ENCODE measurements at regions not wholly inside any gene's neighbourhood (a gene's known extent, or its start where the extent isn't known, plus 50 kb on each side); places are given as distances from the start of the nearest gene placed in this dataset.

DNA sequence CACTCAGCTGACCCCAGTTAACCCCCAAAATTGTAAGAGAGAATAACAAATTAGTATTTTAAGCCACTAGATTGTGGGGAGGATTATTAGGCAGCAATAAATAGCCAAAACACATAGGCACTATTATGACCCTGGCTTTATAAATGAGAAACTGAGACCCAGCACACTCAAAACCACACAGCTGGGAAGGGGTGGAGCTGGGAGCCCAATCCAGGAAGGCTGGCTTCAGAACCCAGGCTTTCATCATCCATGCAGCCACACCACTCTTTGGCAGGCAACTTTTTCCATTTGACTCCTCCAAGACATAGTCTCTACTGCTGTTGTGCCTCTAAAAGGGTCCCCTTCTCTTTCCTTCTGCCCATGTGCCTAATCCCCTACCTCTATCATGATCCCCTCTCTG lies 253.8 kb downstream of the DHX15 start:
- H3K9ac ChIP-seq (ENCODE audit: low read length), result no peak overlapping the region
- H3K9me3 ChIP-seq (ENCODE audit: control insufficient read depth, insufficient read depth, low read depth, low read length), result no peaks in the 10 kb centered on the region
- H3K27me3 ChIP-seq (ENCODE audit: control insufficient read depth, insufficient read depth, low read length), result no peaks in the 10 kb centered on the region
- no peak overlapping the region for H3K4me3 ChIP-seq (ENCODE audit: low read depth, low read length)
- peaks cover 66% of the 10 kb centered on the region for H3K36me3 ChIP-seq (ENCODE audit: control insufficient read depth, insufficient read depth, low read length)
- no peak overlapping the region for H3K27ac ChIP-seq (ENCODE audit: low read depth, low read length)
- peaks cover 27% of the 10 kb centered on the region for H3K4me1 ChIP-seq (ENCODE audit: control insufficient read depth, insufficient read depth, low read length)

DNA sequence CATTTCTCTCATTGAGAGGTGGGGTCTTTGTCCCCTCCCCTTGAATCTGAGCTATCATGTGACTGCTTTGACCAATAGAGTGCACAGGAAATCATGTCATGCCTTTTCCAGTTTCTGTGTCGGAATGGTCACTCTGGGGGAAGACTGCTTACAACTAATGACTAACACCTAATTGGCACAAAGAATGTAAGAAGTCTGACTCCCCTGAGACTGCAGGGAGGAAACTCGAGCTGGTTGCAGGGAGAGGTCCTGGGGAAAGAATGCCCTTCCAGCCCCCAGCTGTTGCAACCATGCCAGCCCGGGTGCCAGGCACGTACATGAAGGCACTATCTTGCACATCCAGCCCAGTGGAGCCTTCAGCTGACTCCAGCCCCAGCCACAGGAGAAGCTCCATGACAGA lies 254.2 kb downstream of the DHX15 start:
- no peaks in the 10 kb centered on the region for H3K27me3 ChIP-seq (ENCODE audit: control insufficient read depth, insufficient read depth, low read length)
- H3K9me3 ChIP-seq (ENCODE audit: control insufficient read depth, insufficient read depth, low read depth, low read length), result no peaks in the 10 kb centered on the region
- H3K27ac ChIP-seq (ENCODE audit: low read depth, low read length), result no peak overlapping the region
- no peak overlapping the region for H3K4me3 ChIP-seq (ENCODE audit: low read depth, low read length)
- peaks cover 64% of the 10 kb centered on the region for H3K36me3 ChIP-seq (ENCODE audit: control insufficient read depth, insufficient read depth, low read length)
- peaks cover 27% of the 10 kb centered on the region for H3K4me1 ChIP-seq (ENCODE audit: control insufficient read depth, insufficient read depth, low read length)
- no peak overlapping the region for H3K9ac ChIP-seq (ENCODE audit: low read length)

- Histone ChIP-seq H3K4me1 (ENCODE audit: control insufficient read depth, insufficient read depth, low read length) (peaks cover 27% of the 10 kb centered on the region), H3K36me3 (ENCODE audit: control insufficient read depth, insufficient read depth, low read length) (peaks cover 50% of the 10 kb centered on the region), H3K27me3 (ENCODE audit: control insufficient read depth, insufficient read depth, low read length) (no peaks in the 10 kb centered on the region), H3K4me3 (ENCODE audit: low read depth, low read length) (peak overlapping the region; percentile 19; the same call in 1 of the 2 replicates), H3K9ac (ENCODE audit: low read length) (no peak overlapping the region), H3K9me3 (ENCODE audit: control insufficient read depth, insufficient read depth, low read depth, low read length) (no peaks in the 10 kb centered on the region), H3K27ac (ENCODE audit: low read depth, low read length) (no peak overlapping the region)
Measured at GRCh38 chr4:24328711-24329110, 255.6 kb downstream of the DHX15 start.

DNA sequence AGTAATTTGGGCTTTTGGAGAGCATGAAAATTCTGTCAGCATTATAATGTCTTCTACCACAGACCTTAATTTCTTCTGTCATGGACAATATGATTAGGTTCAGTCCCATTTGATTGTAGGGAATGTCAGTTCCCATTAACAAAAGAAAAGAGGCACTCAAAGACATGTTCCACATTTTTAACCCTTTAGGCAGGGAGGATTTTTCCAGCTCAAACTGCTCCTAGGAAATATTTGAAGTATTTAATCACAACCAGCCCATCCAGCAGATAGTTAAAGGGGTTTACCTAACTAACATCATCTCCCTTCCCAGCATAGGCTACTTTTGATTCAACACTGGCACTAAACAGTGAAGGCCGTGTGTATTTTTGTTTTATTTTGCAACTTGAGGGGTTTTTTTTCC lies 256.0 kb downstream of the DHX15 start:
- H3K9me3 ChIP-seq (ENCODE audit: control insufficient read depth, insufficient read depth, low read depth, low read length), result no peaks in the 10 kb centered on the region
- 0 out of 2 replicates have a peak overlapping the region, but pooled peaks have one; percentile 35 for H3K27ac ChIP-seq (ENCODE audit: low read depth, low read length)
- H3K9ac ChIP-seq (ENCODE audit: low read length), result no peak overlapping the region
- H3K4me1 ChIP-seq (ENCODE audit: control insufficient read depth, insufficient read depth, low read length), result peaks cover 27% of the 10 kb centered on the region
- peaks cover 50% of the 10 kb centered on the region for H3K36me3 ChIP-seq (ENCODE audit: control insufficient read depth, insufficient read depth, low read length)
- no peaks in the 10 kb centered on the region for H3K27me3 ChIP-seq (ENCODE audit: control insufficient read depth, insufficient read depth, low read length)
- H3K4me3 ChIP-seq (ENCODE audit: low read depth, low read length), result peak overlapping the region; percentile 19; the same call in 1 of the 2 replicates

DNA sequence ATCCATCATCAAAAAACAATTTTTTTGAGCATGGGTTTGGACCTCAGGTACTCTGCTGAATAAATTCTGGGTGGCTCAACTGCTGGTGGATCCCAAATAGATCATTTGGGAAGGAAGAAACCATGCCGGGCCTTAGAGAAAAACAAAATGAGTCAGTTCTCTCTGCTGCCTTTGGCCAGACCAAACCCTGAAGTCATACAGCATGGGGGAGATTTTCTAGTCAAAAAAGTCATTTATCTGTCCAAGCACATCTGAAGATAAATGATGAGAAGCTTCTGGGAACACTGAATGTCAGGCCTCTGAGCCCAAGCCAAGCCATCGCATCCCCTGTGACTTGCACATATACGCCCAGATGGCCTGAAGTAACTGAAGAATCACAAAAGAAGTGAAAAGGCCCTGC lies 261.4 kb downstream of the DHX15 start:
- Histone ChIP-seq H3K4me3 (ENCODE audit: low read depth, low read length) (peak overlapping the region; percentile 38), H3K9ac (ENCODE audit: low read length) (peak overlapping the region; percentile 76), H3K27me3 (ENCODE audit: control insufficient read depth, insufficient read depth, low read length) (no peaks in the 10 kb centered on the region), H3K9me3 (ENCODE audit: control insufficient read depth, insufficient read depth, low read depth, low read length) (no peaks in the 10 kb centered on the region), H3K27ac (ENCODE audit: low read depth, low read length) (peak overlapping the region; percentile 75), H3K4me1 (ENCODE audit: control insufficient read depth, insufficient read depth, low read length) (peaks cover 47% of the 10 kb centered on the region), H3K36me3 (ENCODE audit: control insufficient read depth, insufficient read depth, low read length) (peaks cover 5% of the 10 kb centered on the region; the same call in 1 of the 2 replicates)

DNA sequence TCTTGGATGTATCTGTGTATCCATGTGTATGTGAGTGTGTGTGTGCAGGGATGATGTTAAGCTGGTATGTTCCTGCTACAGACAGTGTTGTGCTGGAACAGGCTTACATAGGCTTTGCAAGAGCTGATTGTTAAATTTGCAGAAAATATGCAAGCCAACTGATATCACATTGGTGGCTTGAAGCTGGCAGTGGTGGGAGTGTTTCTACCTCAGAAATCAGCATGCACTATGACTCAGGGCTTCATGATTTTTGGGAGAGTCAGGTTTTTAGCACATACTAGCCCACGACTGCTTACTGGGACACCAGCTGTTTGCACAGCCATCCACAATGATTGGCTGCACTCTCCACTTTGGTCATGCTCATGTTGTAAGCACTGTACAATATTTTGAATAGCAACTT lies 261.8 kb downstream of the DHX15 start:
- Histone ChIP-seq H3K36me3 (ENCODE audit: control insufficient read depth, insufficient read depth, low read length) (peaks cover 5% of the 10 kb centered on the region; the same call in 1 of the 2 replicates), H3K27me3 (ENCODE audit: control insufficient read depth, insufficient read depth, low read length) (no peaks in the 10 kb centered on the region), H3K4me1 (ENCODE audit: control insufficient read depth, insufficient read depth, low read length) (peaks cover 50% of the 10 kb centered on the region), H3K9ac (ENCODE audit: low read length) (peak overlapping the region; percentile 76), H3K9me3 (ENCODE audit: control insufficient read depth, insufficient read depth, low read depth, low read length) (no peaks in the 10 kb centered on the region), H3K27ac (ENCODE audit: low read depth, low read length) (peak overlapping the region; percentile 75), H3K4me3 (ENCODE audit: low read depth, low read length) (peak overlapping the region; percentile 38)

DNA sequence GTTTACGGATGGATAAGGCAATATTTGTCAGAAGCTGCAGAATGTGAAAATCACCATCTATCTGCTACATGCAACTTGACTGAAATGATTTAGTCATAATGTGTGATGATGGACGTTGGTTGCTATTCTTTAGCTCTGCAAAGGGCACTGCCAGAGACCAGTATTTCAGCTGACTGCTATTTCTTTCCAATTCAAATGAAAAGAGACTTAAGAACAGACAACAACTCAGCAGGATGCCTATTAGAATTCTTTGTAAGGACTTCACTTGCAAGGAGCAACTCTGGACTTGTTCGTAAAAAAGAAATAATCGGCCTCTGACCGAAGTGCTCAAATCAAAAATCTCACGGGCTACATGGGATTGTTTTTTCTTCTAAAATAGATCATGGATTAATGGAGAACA lies 262.7 kb downstream of the DHX15 start:
- peak overlapping the region; percentile 38 for H3K4me3 ChIP-seq (ENCODE audit: low read depth, low read length)
- no peaks in the 10 kb centered on the region for H3K9me3 ChIP-seq (ENCODE audit: control insufficient read depth, insufficient read depth, low read depth, low read length)
- H3K36me3 ChIP-seq (ENCODE audit: control insufficient read depth, insufficient read depth, low read length), result peaks cover 5% of the 10 kb centered on the region; the same call in 1 of the 2 replicates
- H3K9ac ChIP-seq (ENCODE audit: low read length), result peak overlapping the region; percentile 53
- peaks cover 55% of the 10 kb centered on the region for H3K4me1 ChIP-seq (ENCODE audit: control insufficient read depth, insufficient read depth, low read length)
- H3K27me3 ChIP-seq (ENCODE audit: control insufficient read depth, insufficient read depth, low read length), result no peaks in the 10 kb centered on the region
- peak overlapping the region; percentile 75; the same call in 1 of the 2 replicates for H3K27ac ChIP-seq (ENCODE audit: low read depth, low read length)

DNA sequence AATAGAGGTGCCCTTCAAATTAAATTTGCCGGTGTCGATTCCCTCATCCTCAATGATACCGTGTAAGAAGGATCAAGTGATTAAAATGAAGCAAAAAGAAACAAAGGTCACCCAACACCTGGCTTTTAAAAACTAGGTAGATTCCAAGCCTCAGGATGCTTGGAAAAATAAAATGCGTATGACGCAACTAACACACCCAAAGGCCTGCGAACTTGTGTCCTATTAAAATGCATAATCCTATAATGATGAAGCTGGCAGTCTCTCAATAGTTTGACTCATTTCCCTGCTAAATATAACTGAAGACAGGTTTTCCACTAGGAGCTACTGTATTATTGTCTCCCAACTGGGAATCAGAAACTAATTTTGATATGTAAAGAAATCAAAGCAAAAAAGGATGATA lies 263.2 kb downstream of the DHX15 start:
- no peaks in the 10 kb centered on the region for H3K27me3 ChIP-seq (ENCODE audit: control insufficient read depth, insufficient read depth, low read length)
- H3K9me3 ChIP-seq (ENCODE audit: control insufficient read depth, insufficient read depth, low read depth, low read length), result no peaks in the 10 kb centered on the region
- H3K4me1 ChIP-seq (ENCODE audit: control insufficient read depth, insufficient read depth, low read length), result peaks cover 57% of the 10 kb centered on the region
- H3K4me3 ChIP-seq (ENCODE audit: low read depth, low read length), result peak overlapping the region; percentile 38
- peaks cover 5% of the 10 kb centered on the region; the same call in 1 of the 2 replicates for H3K36me3 ChIP-seq (ENCODE audit: control insufficient read depth, insufficient read depth, low read length)
- H3K27ac ChIP-seq (ENCODE audit: low read depth, low read length), result peak overlapping the region; percentile 23; the same call in 1 of the 2 replicates
- H3K9ac ChIP-seq (ENCODE audit: low read length), result peak overlapping the region; percentile 53

- no peak overlapping the region for H3K4me3 ChIP-seq (ENCODE audit: low read depth, low read length)
- no peaks in the 10 kb centered on the region for H3K9me3 ChIP-seq (ENCODE audit: control insufficient read depth, insufficient read depth, low read depth, low read length)
- no peak overlapping the region for H3K9ac ChIP-seq (ENCODE audit: low read length)
- peaks cover 63% of the 10 kb centered on the region for H3K4me1 ChIP-seq (ENCODE audit: control insufficient read depth, insufficient read depth, low read length)
- no peaks in the 10 kb centered on the region for H3K27me3 ChIP-seq (ENCODE audit: control insufficient read depth, insufficient read depth, low read length)
- no peak overlapping the region for H3K27ac ChIP-seq (ENCODE audit: low read depth, low read length)
- no peaks in the 10 kb centered on the region for H3K36me3 ChIP-seq (ENCODE audit: control insufficient read depth, insufficient read depth, low read length)
Measured at GRCh38 chr4:24319387-24319786, 265.0 kb downstream of the DHX15 start.

GRCh38 chr4:24315056-24315455 lies 269.3 kb downstream of the DHX15 start:
- Histone ChIP-seq H3K4me1 (ENCODE audit: control insufficient read depth, insufficient read depth, low read length) (peaks cover 35% of the 10 kb centered on the region), H3K36me3 (ENCODE audit: control insufficient read depth, insufficient read depth, low read length) (no peaks in the 10 kb centered on the region), H3K27me3 (ENCODE audit: control insufficient read depth, insufficient read depth, low read length) (no peaks in the 10 kb centered on the region), H3K9me3 (ENCODE audit: control insufficient read depth, insufficient read depth, low read depth, low read length) (no peaks in the 10 kb centered on the region), H3K27ac (ENCODE audit: low read depth, low read length) (no peak overlapping the region), H3K9ac (ENCODE audit: low read length) (no peak overlapping the region), H3K4me3 (ENCODE audit: low read depth, low read length) (no peak overlapping the region)

- Histone ChIP-seq H3K36me3 (ENCODE audit: control insufficient read depth, insufficient read depth, low read length) (no peaks in the 10 kb centered on the region), H3K27me3 (ENCODE audit: control insufficient read depth, insufficient read depth, low read length) (no peaks in the 10 kb centered on the region), H3K9me3 (ENCODE audit: control insufficient read depth, insufficient read depth, low read depth, low read length) (no peaks in the 10 kb centered on the region), H3K9ac (ENCODE audit: low read length) (no peak overlapping the region), H3K27ac (ENCODE audit: low read depth, low read length) (no peak overlapping the region), H3K4me1 (ENCODE audit: control insufficient read depth, insufficient read depth, low read length) (peaks cover 11% of the 10 kb centered on the region), H3K4me3 (ENCODE audit: low read depth, low read length) (no peak overlapping the region)
Measured at GRCh38 chr4:24312261-24312913, 272.0 kb downstream of the DHX15 start.

All from HUES6 (cell line).